HG02610 (cell line): ENCODE measurements at regions not wholly inside any gene's neighbourhood (a gene's known extent, or its start where the extent isn't known, plus 50 kb on each side); places are given as distances from the start of the nearest gene placed in this dataset.
"Not testable (repeated sequence)": the region's sequence is repeated elsewhere in the genome, so short reads cannot be mapped to it uniquely, and the experiment has no call there.

Experiments
- ATAC-seq: cut with Tn5 transposase; IDR thresholded peaks from one replicate; pipeline ENCODE4 v1.9.1; 2021; ENCODE audit warnings: mild to moderate bottlenecking, moderate library complexity; ENCODE audit not compliant: unreplicated experiment

- no peak for ATAC-seq
Observed at GRCh38 chr1:60619581-60619980, 462.8 kb upstream of the NFIA start.

GRCh38 chr1:60615666-60616065 lies 466.7 kb upstream of the NFIA start:
- no peak for ATAC-seq

GRCh38 chr1:60612790-60613189 lies 469.6 kb upstream of the NFIA start:
- no peak for ATAC-seq

- not testable (repeated sequence) for ATAC-seq
Observed at GRCh38 chr1:60606921-60607320, 475.4 kb upstream of the NFIA start.

DNA sequence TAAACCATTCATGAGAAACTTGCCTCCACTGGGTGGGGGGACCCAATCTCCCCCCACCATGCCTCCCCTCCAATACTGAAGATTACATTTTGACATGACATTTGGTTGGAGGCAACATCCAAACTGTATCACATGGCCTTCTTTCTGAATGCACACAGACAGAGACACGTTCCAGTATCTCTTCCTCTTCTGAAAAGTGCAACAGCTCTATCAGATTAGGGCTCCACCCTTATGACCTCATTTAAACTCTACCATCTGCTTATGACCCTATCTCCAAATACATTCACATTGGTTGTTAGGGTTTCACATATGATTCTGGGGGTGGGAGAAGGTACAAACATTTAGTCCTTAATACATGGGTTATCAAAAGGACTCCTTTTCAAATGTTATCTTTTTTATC lies 481.8 kb upstream of the NFIA start:
- no peak for ATAC-seq

DNA sequence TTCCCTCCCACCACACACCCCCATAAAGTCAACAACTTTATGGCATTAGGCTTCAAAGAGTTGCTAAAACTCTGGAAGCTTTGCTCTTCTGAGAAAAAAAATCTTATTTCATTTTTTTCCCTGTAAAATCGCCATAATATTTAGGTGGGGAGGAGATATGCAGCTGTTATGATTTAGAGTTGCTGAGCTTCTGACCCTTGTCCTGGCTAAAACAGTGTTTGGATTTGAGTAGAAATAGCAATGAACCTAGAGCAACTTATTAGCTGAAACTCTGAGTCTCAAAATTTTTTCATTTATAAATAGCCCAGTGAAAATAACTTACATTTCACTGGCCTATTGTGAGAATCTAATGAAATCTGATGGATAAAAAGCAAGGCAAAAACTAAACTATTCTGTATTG lies 482.8 kb upstream of the NFIA start:
- no peak for ATAC-seq

GRCh38 chr1:60598041-60598910 lies 484.1 kb upstream of the NFIA start:
- ATAC-seq = no peak

- no peak for ATAC-seq
Observed at GRCh38 chr1:60596791-60597750, 485.3 kb upstream of the NFIA start.

- no peak for ATAC-seq
Observed at GRCh38 chr1:60591583-60591982, 490.8 kb upstream of the NFIA start.

GRCh38 chr1:60589916-60590315 lies 492.4 kb upstream of the NFIA start:
- no peak for ATAC-seq

DNA sequence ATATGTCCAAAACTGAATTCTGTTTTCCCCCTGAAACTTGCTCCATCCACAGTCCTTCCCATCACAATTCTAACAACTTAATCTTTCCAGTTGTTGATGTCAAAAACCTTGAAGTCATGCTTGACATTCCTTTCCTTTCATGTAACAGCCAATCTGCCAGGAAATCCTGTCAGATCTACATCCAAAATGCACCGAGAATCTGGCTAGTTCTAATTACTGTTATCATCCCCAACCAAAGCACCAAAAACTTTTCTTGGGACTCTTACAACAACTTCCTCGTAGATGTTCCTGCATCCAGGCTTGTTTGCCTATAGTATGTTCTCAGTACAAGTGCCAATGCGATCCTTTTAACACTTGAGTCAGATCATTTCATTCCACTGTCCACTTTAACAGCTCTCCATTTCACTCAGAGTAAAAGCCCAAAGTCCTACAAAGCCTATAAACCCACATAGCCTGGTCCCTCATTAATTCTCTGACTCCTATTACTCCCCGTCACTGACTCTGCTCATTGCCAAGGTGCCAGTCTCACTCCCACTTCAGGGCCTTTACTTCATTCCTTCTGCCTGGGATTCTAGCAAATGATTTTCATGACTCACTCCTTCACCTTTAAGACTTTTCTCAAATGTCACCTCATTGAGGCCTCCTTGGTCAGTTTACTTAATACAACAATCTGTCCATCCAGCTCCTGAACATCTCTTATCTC lies 493.2 kb upstream of the NFIA start:
- no peak for ATAC-seq

DNA sequence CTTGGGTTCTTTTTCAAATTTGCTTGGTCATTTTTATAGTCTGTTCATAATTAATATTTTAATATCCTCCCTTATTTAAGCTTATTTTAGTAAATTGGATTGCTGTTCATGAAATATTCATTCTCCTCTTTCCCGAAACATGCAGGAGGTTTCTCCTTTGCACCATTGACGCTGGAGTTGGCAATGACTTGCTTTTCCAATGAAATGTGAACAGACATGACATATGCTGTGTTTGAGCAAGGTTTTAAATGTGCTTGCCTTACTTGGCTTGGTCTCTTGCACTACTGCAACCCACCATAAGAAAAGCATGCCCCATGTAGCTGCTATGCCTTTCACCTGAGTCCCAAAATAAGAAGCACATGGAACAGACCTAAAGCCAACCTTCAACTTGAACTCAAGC lies 498.0 kb upstream of the NFIA start:
- no peak for ATAC-seq

DNA sequence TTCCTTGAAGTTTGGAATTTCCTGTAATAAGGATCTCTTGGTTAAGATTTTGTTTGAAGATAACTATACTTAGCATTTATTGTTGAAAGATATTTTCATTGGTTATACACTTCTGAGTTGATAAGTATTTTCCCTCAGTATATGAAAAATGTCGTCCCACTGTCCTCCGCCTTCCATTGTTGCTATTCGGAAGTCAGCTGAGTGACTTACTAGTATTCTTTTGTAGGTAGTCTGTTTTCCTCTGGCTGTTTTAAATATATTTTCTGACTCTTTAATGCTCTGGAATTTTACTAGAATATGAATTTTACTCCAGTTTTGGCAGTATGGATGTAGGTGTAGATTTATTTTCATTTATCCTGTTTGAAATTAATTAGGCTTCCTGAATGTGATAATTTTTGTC lies 498.7 kb upstream of the NFIA start:
- no peak for ATAC-seq

DNA sequence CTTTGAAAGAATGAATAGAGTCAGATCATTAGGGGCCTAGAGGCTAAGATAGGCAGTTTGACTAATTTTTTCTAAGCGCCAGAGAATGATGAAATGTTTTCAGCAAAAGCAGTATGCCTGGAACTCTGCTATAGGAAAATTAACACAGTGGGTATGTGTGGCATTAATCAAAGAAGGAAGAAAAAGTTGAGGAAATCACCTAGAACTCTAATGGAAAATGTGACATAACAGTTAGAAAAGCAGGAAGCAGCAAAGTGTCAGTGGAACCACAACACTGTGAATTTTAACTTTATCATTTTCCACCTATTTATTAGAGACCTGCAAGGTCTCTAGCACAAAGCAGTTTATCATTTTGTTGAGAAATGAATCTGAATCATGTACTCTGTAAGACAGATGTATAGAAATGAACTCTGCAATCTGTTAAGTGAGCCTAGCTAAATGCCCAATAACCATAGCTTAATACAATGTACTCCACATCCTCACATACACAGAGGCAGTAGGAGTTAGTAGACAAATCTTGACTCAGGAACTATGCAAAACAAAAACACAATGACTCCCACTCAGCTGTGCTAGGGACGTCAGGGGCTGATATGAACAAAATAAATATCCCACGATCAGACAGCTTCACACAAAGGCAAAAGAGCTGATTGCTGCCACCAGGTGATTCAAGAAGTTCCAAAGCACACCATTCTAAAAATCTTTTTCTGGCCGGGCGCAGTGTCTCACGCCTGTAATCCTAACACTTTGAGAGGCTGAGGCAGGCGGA lies 500.7 kb upstream of the NFIA start:
- ATAC-seq = no peak

GRCh38 chr1:60577029-60577428 lies 503.5 kb upstream of the C1orf87 start:
- ATAC-seq = no peak

DNA sequence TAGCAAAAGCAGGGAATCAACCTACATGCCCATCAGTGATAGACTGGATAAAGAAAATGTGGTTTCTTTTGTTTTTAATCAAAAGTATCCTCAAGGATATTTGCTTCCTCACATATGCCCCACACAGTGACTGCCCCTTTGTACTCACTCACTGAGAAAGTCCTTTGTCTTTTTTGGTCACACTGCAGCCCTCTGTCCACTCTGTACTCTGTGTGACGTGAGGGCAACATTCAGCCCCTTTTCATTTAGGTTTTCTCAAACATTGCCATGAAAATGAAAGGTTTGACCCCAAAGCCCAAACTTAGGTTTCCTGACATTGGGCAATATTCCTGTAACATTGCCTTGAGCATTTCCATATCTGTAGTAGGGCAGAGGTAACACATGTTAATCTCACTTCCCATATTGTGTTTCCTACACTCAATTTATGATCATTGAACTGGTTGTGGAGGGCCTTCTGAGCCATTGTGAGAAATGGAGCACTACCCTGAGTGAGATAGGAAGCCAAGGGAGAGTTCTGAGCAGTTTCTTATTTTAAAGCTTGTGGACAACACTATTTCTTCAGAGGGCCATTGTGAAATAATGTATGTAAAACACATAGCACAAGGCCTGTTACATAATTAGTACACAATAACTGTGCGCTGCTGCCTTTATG lies 501.9 kb upstream of the C1orf87 start:
- no peak for ATAC-seq

- no peak for ATAC-seq
Observed at GRCh38 chr1:60573726-60574409, 500.3 kb upstream of the C1orf87 start.

GRCh38 chr1:60573121-60573520 lies 499.6 kb upstream of the C1orf87 start:
- no peak for ATAC-seq

GRCh38 chr1:60572378-60572777 lies 498.8 kb upstream of the C1orf87 start:
- no peak for ATAC-seq
